ENCODE measurements at regions not wholly inside any gene's neighbourhood (a gene's known extent, or its start where the extent isn't known, plus 50 kb on each side); places are given as distances from the start of the nearest gene placed in this dataset.
"Not testable (repeated sequence)": the region's sequence is repeated elsewhere in the genome, so short reads cannot be mapped to it uniquely, and the experiment has no call there.

GRCh38 chr5:174624733-174625522 lies 99.5 kb upstream of the MSX2 start:
- DNase-seq (ENCODE audit: low spot score): no peak

GRCh38 chr5:174625591-174626350 lies 98.6 kb upstream of the MSX2 start:
- DNase-seq (ENCODE audit: low spot score): no peak

GRCh38 chr5:174626369-174626920 lies 97.9 kb upstream of the MSX2 start:
- DNase-seq (ENCODE audit: low spot score): no peak

GRCh38 chr5:174636094-174636493 lies 88.3 kb upstream of the MSX2 start:
- DNase-seq (ENCODE audit: low spot score): no peak

- DNase-seq (ENCODE audit: low spot score): no peak
These were observed 81.5 kb upstream of the MSX2 start for GRCh38 chr5:174642816-174643405.

DNA sequence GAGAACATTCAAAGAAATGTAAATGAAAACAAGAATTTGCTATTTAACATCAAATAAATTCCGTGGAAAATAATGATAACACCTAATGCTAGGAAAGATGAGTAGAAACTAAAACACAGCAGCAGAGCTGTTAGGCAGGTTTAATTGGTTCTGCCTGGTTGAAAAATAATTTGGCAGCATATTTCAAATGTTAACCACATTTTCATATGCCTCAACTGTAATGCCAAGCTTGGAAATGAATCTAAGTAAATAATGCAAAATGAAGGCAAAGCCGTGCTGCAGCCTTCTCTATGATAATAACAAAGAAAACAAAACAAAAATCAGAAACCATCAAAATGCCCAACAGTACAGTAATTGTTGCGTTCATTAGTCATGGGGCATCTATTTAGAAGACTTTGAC lies 79.9 kb upstream of the MSX2 start:
- DNase-seq (ENCODE audit: low spot score): no peak

- DNase-seq (ENCODE audit: low spot score): no peak
These were observed 79.5 kb upstream of the MSX2 start for GRCh38 chr5:174644923-174645322.

- DNase-seq (ENCODE audit: low spot score): no peak
These were observed 78.7 kb upstream of the MSX2 start for GRCh38 chr5:174645677-174646076.

DNA sequence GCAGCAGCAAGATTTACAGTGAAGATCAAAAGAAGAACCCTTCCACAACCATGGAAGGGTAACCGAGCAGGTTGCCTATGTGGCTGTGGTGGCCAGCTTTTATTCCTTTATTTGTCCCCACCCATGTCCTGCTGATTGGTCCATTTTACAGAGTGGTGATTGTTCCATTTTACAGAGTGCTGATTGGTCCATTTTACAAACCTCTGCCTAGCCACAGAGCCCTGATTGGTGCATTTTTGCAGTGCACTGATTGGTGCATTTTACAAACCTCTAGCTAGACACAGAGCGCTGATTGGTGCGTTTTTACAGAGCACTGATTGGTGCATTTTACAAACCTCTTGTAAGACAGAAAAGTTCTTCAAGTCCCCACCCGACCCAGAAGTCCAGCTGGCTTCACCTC lies 75.8 kb upstream of the MSX2 start:
- not testable (repeated sequence) for DNase-seq (ENCODE audit: low spot score)

DNA sequence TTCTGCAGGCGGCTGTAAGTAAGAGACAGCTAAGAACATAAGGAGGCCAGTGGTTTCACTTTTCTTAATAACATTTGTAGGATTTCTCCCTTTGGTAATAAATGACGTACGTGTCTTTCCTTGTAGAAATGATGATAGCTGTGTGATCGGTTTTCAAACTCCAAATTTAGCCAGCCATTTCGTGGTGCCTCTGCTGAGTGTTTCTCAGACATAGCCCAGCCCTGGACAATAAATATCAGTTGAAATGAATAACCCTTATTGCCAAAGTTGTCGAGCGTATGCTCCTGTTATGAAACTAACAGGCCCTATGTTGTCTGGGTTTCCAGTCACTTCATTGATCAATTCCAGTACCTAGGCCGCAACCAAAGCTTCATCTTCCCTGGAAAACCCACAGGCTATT lies 75.0 kb upstream of the MSX2 start:
- no peak for DNase-seq (ENCODE audit: low spot score)

DNA sequence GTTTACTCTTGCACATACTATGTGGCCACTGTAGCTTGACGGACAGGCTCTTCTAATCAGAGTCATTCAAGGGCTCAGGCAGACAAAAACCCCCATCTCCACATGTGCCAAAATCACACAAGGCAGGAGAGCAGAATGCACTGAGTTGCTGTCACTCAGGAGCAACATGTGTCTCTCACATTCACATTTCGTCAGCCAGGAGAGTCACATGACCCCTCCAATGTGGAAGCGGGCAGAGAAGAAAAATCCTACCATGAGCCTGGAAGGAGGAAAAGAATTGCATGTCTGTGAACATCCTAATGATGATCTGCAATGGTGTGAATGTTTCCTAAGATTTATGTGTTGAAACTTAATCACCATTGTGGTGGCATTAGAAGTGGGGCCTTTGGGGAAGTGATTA lies 69.9 kb upstream of the MSX2 start:
- no peak for DNase-seq (ENCODE audit: low spot score)

GRCh38 chr5:174655351-174655750 lies 69.0 kb upstream of the MSX2 start:
- peak; percentile 48 for DNase-seq (ENCODE audit: low spot score)

DNA sequence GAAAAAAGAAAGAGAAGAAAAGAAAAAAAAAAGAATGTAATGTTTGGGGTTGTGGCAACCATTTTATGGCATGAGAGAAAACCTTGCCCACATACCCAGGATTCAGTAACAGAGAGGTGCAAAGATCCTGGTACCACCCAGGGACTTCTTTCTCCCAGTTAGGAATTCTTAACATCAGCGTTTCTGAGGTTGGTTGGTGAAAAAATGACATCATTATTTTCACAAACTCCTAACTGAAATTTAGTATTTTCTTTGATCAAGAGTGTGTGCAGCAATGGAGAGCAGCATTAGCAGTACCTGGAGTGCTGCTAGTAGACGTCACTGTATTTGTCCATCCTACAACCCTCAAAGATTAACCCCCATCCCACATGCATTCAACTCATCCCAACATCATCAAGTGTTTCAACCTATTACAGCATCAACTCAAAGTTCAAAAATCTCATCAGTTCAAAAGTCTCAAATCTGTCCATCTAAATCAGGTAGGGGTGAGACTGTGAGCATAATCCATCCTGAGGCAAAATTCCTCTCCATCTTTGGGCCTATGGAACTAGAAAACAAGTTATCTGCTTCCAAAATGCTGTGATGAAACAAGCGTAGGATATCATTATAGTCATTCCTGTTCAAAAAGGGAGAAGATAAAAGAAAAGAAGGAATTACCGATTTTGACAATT lies 60.1 kb upstream of the MSX2 start:
- DNase-seq (ENCODE audit: low spot score): no peak

- DNase-seq (ENCODE audit: low spot score): no peak
These were observed 59.0 kb upstream of the MSX2 start for GRCh38 chr5:174665347-174665746.

- DNase-seq (ENCODE audit: low spot score): no peak
These were observed 56.9 kb upstream of the MSX2 start for GRCh38 chr5:174667526-174667925.

- DNase-seq (ENCODE audit: low spot score): no peak
These were observed 56.0 kb upstream of the MSX2 start for GRCh38 chr5:174668349-174668748.

Data from mucosa of gallbladder (tissue), 1 donor.